ENCODE measurements at regions not wholly inside any gene's neighbourhood (a gene's known extent, or its start where the extent isn't known, plus 50 kb on each side); places are given as distances from the start of the nearest gene placed in this dataset.
A peak's percentile ranks its signal among the peaks of the same experiment; 100 is the strongest.

DNA sequence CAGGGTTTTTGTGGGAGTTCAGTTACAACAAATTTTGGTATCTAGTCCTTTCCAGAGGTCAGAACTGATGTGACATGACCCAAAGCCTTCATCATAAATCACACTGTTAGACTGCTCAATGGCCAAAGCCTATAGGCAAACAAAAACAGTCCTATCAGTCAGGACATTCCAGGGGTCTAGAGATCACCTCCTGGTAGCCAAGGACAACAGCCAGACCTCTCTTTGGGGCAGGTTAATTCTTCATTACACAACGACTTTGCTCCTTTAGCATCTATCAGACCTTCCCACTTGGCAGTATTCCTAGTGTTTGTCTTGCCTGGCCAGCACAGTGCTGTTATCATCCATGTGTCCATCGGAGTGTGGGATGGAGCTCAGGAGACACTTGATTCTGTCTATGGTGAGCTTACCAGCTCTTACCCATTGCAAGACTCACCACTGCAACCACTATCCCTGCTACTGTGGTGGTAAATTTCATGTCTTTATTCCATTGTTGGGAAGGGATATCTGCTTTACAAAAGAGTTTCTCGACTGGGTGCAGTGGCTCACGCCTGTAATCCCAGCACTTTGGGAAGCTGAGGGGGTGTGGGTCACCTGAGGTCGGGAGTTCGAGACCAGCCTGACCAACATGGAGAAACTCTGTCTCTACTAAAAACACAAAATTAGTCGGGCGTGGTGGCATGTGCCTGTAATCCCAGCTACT lies 95.5 kb upstream of the DHX40 start (continued):
- TF ChIP-seq, protein P1, sequence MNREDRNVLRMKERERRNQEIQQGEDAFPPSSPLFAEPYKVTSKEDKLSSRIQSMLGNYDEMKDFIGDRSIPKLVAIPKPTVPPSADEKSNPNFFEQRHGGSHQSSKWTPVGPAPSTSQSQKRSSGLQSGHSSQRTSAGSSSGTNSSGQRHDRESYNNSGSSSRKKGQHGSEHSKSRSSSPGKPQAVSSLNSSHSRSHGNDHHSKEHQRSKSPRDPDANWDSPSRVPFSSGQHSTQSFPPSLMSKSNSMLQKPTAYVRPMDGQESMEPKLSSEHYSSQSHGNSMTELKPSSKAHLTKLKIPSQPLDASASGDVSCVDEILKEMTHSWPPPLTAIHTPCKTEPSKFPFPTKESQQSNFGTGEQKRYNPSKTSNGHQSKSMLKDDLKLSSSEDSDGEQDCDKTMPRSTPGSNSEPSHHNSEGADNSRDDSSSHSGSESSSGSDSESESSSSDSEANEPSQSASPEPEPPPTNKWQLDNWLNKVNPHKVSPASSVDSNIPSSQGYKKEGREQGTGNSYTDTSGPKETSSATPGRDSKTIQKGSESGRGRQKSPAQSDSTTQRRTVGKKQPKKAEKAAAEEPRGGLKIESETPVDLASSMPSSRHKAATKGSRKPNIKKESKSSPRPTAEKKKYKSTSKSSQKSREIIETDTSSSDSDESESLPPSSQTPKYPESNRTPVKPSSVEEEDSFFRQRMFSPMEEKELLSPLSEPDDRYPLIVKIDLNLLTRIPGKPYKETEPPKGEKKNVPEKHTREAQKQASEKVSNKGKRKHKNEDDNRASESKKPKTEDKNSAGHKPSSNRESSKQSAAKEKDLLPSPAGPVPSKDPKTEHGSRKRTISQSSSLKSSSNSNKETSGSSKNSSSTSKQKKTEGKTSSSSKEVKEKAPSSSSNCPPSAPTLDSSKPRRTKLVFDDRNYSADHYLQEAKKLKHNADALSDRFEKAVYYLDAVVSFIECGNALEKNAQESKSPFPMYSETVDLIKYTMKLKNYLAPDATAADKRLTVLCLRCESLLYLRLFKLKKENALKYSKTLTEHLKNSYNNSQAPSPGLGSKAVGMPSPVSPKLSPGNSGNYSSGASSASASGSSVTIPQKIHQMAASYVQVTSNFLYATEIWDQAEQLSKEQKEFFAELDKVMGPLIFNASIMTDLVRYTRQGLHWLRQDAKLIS (CRISPR knock-in tag; IDR thresholded peaks at IDR 0.05) = no peak
- TF ChIP-seq YEATS2 (CRISPR knock-in tag; IDR thresholded peaks at IDR 0.05; ENCODE audit: borderline replicate concordance) (peak; percentile 44; the same call in 1 of the 2 replicates), RBFOX2 (IDR thresholded peaks at IDR 0.05; ENCODE audit: low read depth, low read length) (no peak), CENPX (CRISPR knock-in tag; IDR thresholded peaks at IDR 0.05) (no peak), SOX6 (IDR thresholded peaks at IDR 0.05) (no peak), SOX6 (CRISPR knock-in tag; IDR thresholded peaks at IDR 0.05) (peak; percentile 99), RFXAP (CRISPR knock-in tag; IDR thresholded peaks at IDR 0.05; ENCODE audit: borderline replicate concordance) (peak; percentile 94; the same call in 1 of the 2 replicates), STAT5B (CRISPR knock-in tag; IDR thresholded peaks at IDR 0.05) (no peak), ZNF225 (CRISPR knock-in tag; IDR thresholded peaks at IDR 0.05) (no peak), RFXANK (CRISPR knock-in tag; IDR thresholded peaks at IDR 0.05) (0 out of 2 replicates have a peak, but pooled peaks have one; percentile 42), SRSF4 (IDR thresholded peaks at IDR 0.05; ENCODE audit: low read depth, low read length, poor library complexity, severe bottlenecking) (no peak), KDM5A (IDR thresholded peaks at IDR 0.05; ENCODE audit: borderline replicate concordance, low read length) (no peak)
- TF ChIP-seq, protein P2, sequence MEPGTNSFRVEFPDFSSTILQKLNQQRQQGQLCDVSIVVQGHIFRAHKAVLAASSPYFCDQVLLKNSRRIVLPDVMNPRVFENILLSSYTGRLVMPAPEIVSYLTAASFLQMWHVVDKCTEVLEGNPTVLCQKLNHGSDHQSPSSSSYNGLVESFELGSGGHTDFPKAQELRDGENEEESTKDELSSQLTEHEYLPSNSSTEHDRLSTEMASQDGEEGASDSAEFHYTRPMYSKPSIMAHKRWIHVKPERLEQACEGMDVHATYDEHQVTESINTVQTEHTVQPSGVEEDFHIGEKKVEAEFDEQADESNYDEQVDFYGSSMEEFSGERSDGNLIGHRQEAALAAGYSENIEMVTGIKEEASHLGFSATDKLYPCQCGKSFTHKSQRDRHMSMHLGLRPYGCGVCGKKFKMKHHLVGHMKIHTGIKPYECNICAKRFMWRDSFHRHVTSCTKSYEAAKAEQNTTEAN (CRISPR knock-in tag; conservative IDR thresholded peaks at IDR 0.05) = peak; percentile 83
- TF ChIP-seq, protein P3, sequence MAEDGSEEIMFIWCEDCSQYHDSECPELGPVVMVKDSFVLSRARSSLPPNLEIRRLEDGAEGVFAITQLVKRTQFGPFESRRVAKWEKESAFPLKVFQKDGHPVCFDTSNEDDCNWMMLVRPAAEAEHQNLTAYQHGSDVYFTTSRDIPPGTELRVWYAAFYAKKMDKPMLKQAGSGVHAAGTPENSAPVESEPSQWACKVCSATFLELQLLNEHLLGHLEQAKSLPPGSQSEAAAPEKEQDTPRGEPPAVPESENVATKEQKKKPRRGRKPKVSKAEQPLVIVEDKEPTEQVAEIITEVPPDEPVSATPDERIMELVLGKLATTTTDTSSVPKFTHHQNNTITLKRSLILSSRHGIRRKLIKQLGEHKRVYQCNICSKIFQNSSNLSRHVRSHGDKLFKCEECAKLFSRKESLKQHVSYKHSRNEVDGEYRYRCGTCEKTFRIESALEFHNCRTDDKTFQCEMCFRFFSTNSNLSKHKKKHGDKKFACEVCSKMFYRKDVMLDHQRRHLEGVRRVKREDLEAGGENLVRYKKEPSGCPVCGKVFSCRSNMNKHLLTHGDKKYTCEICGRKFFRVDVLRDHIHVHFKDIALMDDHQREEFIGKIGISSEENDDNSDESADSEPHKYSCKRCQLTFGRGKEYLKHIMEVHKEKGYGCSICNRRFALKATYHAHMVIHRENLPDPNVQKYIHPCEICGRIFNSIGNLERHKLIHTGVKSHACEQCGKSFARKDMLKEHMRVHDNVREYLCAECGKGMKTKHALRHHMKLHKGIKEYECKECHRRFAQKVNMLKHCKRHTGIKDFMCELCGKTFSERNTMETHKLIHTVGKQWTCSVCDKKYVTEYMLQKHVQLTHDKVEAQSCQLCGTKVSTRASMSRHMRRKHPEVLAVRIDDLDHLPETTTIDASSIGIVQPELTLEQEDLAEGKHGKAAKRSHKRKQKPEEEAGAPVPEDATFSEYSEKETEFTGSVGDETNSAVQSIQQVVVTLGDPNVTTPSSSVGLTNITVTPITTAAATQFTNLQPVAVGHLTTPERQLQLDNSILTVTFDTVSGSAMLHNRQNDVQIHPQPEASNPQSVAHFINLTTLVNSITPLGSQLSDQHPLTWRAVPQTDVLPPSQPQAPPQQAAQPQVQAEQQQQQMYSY (CRISPR knock-in tag; IDR thresholded peaks at IDR 0.05) = no peak
- TF ChIP-seq, protein P4, sequence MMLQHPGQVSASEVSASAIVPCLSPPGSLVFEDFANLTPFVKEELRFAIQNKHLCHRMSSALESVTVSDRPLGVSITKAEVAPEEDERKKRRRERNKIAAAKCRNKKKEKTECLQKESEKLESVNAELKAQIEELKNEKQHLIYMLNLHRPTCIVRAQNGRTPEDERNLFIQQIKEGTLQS (CRISPR knock-in tag; IDR thresholded peaks at IDR 0.05) = peak; percentile 66; the same call in 1 of the 2 replicates
- TF ChIP-seq, protein P5, sequence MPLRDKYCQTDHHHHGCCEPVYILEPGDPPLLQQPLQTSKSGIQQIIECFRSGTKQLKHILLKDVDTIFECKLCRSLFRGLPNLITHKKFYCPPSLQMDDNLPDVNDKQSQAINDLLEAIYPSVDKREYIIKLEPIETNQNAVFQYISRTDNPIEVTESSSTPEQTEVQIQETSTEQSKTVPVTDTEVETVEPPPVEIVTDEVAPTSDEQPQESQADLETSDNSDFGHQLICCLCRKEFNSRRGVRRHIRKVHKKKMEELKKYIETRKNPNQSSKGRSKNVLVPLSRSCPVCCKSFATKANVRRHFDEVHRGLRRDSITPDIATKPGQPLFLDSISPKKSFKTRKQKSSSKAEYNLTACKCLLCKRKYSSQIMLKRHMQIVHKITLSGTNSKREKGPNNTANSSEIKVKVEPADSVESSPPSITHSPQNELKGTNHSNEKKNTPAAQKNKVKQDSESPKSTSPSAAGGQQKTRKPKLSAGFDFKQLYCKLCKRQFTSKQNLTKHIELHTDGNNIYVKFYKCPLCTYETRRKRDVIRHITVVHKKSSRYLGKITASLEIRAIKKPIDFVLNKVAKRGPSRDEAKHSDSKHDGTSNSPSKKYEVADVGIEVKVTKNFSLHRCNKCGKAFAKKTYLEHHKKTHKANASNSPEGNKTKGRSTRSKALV (CRISPR knock-in tag; IDR thresholded peaks at IDR 0.05) = peak; percentile 69; the same call in 1 of the 2 replicates
